DMS 273 (cell line): ENCODE measurements at regions not wholly inside any gene's neighbourhood (a gene's known extent, or its start where the extent isn't known, plus 50 kb on each side); places are given as distances from the start of the nearest gene placed in this dataset.

ENCODE experiments used
- DNase-seq: peaks from one replicate; lab custom pipeline; 2025; ENCODE audit not compliant: unreplicated experiment; lab: John Stamatoyannopoulos, UW

- no peak for DNase-seq
Observed at GRCh38 chr13:110965038-110965754, 50.3 kb upstream of the ANKRD10 start.
